Dendritic cell treated with granulocyte-macrophage colony-stimulating factor and Interleukin-4, amounts not matched to agents 40 ng/mL and 50 ng/mL, for 4 days (primary cell): ENCODE measurements at regions not wholly inside any gene's neighbourhood (a gene's known extent, or its start where the extent isn't known, plus 50 kb on each side); places are given as distances from the start of the nearest gene placed in this dataset.
A peak's percentile ranks its signal among the peaks of the same experiment; 100 is the strongest.

Source experiments
- H3K27ac Mint-ChIP-seq: one replicate; pipeline ENCODE4 v1.8.0; 2022; ENCODE audit warnings: mild to moderate bottlenecking, mixed read lengths
- H3K27me3 Mint-ChIP-seq: one replicate; pipeline ENCODE4 v1.8.0; 2022; ENCODE audit warnings: mild to moderate bottlenecking, mixed read lengths
- H3K36me3 Mint-ChIP-seq: one replicate; pipeline ENCODE4 v1.8.0; 2022; ENCODE audit warnings: low read depth, mixed read lengths
- H3K4me1 Mint-ChIP-seq: one replicate; pipeline ENCODE4 v1.8.0; 2022; ENCODE audit warnings: low read depth, mixed read lengths
- H3K4me3 Mint-ChIP-seq: one replicate; pipeline ENCODE4 v1.8.0; 2022; ENCODE audit warnings: mild to moderate bottlenecking, moderate library complexity, mixed read lengths
- H3K9me3 Mint-ChIP-seq: one replicate; pipeline ENCODE4 v1.8.0; 2022; ENCODE audit warnings: mixed read lengths
- intact Hi-C: fragments of 100-400 bp; cut with micrococcal nuclease; formaldehyde crosslinking; loops from one replicate; pipeline ENCODE4 v1.15.0; 2022

DNA sequence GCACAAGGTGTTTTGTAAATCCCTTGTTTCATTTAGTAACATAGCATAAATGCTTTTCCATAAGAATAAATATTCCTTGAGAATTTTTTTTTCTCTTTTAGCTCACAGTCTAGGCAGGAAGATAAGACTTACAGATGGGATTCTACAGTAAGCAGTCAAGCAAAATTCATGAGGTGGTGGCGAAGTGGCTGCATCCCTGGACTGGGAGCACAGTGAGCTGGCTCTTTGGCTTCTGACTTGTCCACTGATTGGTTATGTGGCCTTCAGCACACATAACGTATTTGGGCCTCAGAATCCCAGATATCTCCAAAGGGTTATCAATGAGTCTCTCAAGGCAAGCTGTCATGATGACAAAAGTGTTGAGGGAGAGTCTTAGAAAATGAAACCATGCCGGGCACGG is 99.8 kb downstream of the EBNA1BP2 start:
- Mint-ChIP-seq H3K4me1 (peaks cover 21% of the 10 kb centered on the region), H3K9me3 (no peaks in the 10 kb centered on the region), H3K36me3 (no peaks in the 10 kb centered on the region), H3K27ac (no peak overlapping the region), H3K27me3 (peaks cover 27% of the 10 kb centered on the region), H3K4me3 (no peak overlapping the region)
- intact Hi-C loops, result loop anchor here (5.0 kb wide), 1 partner anchor 495 kb away; no protein-coding TSS in a partner anchor

DNA sequence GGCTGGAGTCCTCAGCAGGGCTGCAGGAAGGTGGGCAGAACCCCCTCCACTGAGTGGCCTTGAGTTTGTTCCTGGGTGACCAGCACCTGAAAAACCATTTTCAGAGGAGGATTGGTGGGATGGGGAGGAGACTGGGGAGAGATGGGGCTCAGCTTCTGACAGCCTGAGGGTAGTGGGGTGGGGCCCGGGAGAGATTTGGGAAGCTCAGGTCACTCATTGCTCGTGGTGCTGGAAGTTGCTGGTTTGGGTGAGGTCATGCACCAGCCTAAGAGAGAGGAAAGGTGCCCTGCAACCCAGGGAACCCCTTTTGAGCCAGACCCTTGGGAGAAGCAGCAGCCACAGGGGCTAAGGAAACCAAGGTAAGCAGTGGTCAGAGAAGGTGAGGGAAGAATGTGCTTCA is 100.8 kb downstream of the EBNA1BP2 start:
- Mint-ChIP-seq H3K4me3 (no peak overlapping the region), H3K9me3 (no peaks in the 10 kb centered on the region), H3K36me3 (no peaks in the 10 kb centered on the region), H3K27me3 (peaks cover 37% of the 10 kb centered on the region), H3K4me1 (peaks cover 30% of the 10 kb centered on the region), H3K27ac (no peak overlapping the region)
- intact Hi-C loops, result loop anchor here (5.0 kb wide), 1 partner anchor 494 kb away; no protein-coding TSS in a partner anchor

DNA sequence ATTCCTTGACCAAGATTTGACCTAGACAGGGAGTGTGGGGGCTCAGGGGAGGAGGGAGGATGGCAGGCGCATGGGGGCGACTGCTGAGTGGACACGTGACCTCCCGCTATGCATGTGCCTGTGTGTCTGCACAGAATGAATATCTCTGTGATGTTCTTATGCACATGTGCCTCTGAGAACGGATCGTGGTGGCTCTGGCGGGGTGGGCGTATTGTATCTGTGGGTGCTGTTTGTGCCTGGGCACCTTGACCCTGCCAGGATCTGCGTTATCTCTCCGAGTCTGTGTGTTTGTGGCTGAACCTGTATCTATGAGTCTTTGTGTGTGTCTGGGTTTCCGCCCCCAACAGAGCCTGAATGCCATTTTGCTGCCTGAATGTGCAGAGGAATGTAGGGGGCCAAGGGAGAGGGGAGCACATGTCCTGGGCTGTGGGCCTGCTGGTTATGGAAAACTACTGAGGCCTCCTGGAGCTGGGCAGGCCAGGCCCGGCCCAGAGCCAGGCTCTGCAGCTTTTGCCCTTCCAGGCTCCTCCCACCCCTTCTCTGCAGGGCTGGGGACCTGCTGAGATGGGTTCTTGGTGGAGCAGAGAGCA is 102.5 kb downstream of the EBNA1BP2 start:
- Mint-ChIP-seq H3K4me1 (peaks cover 37% of the 10 kb centered on the region), H3K27ac (no peak overlapping the region), H3K27me3 (peaks cover 37% of the 10 kb centered on the region), H3K36me3 (no peaks in the 10 kb centered on the region), H3K9me3 (no peaks in the 10 kb centered on the region), H3K4me3 (no peak overlapping the region)
- intact Hi-C loops, result loop anchor here (5.0 kb wide), 1 partner anchor 492 kb away; no protein-coding TSS in a partner anchor

DNA sequence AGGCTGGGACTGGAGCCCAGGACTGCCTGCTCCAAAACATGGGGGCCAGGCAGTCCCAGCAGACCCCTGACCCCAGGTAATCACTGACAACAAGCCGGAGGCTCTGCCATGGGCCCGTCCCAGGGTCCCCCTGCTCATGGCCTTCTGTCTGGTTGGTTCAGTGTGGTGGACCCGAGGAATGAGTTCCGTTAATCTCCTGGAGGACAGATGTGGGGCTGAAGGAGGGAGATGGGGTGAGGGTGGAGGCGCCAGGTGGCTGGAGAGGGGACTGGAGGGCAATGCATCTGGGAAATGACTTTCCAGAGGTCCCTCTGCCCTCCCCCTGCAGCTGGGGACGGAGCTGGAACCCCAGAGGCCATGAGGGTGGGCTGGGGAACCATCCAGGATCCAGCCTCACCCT is 103.2 kb downstream of the EBNA1BP2 start:
- H3K27ac Mint-ChIP-seq, result no peak overlapping the region
- intact Hi-C loops, result no loop called here
- H3K27me3 Mint-ChIP-seq, result peaks cover 37% of the 10 kb centered on the region
- H3K36me3 Mint-ChIP-seq, result no peaks in the 10 kb centered on the region
- no peak overlapping the region for H3K4me3 Mint-ChIP-seq
- no peaks in the 10 kb centered on the region for H3K9me3 Mint-ChIP-seq
- peaks cover 37% of the 10 kb centered on the region for H3K4me1 Mint-ChIP-seq

DNA sequence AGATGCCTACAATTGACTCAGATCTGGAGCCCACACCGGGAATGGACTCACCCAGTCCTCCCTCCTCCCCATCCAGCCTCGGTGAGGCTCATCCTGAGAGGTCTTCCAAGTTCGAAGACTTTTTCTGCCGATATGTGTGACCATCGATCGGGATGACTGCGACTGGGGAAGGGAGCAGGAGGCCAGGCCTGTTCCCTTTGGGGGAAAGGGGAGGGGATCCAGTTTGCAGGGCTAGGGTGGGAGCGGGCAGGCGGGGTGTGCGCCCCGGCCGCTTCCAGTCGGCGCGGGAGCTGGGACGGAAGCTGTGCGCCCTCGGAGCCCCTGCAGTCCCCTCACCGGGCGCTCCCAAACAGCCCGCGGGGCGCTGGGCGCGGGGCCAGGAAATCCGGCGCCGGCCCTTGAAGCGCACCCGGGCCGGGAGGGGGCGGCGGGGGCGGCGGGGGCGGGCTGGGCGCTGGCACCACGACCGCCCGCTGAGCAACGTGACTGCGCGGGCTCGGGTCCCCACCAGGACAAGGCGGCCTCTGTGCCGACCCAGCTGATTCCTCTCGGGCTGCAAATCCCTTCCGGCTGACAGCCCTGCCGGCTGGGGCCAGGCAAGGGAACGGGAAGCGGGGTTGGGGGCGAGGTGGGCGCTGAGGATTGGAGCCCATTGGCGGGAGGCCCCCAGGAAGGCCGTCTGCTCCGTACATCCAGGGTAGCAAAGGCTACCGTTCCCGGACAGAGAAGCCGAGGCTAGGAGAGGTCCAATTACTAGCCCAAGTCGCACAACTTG is 103.9 kb downstream of the EBNA1BP2 start:
- peaks cover 37% of the 10 kb centered on the region for H3K27me3 Mint-ChIP-seq
- no peaks in the 10 kb centered on the region for H3K9me3 Mint-ChIP-seq
- intact Hi-C loops, result no loop called here
- no peak overlapping the region for H3K27ac Mint-ChIP-seq
- H3K36me3 Mint-ChIP-seq, result no peaks in the 10 kb centered on the region
- H3K4me3 Mint-ChIP-seq, result peak overlapping the region; percentile 21
- H3K4me1 Mint-ChIP-seq, result peaks cover 32% of the 10 kb centered on the region

DNA sequence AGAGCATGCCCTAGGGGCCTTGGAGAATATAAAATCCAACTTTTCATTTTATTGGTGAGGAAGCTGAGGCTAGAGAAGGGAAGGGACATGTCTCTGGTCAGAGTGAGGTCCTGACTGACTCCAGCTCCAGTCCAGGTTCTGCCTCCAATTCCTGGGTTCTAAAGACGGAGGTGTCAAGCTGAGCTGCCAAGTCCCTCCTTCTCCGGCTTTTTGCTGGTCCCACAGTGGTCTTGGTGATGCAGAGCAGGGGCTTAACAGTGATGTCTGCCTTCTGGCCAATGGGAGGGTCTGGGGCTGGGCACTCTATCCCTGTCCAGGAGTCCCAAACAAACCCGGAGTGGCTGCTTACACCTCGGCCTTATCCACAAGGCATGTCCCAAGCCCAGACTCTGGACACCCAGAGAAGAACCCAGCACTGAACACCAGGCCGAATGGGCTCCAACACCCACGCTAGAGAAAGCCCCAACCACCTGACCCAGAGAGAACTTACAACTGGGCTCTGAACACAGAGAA is 104.8 kb downstream of the EBNA1BP2 start:
- H3K4me1 Mint-ChIP-seq, result peaks cover 32% of the 10 kb centered on the region
- intact Hi-C loops, result no loop called here
- H3K27me3 Mint-ChIP-seq, result peaks cover 37% of the 10 kb centered on the region
- H3K36me3 Mint-ChIP-seq, result no peaks in the 10 kb centered on the region
- H3K9me3 Mint-ChIP-seq, result no peaks in the 10 kb centered on the region
- H3K27ac Mint-ChIP-seq, result peak overlapping the region; percentile 4
- no peak overlapping the region for H3K4me3 Mint-ChIP-seq

DNA sequence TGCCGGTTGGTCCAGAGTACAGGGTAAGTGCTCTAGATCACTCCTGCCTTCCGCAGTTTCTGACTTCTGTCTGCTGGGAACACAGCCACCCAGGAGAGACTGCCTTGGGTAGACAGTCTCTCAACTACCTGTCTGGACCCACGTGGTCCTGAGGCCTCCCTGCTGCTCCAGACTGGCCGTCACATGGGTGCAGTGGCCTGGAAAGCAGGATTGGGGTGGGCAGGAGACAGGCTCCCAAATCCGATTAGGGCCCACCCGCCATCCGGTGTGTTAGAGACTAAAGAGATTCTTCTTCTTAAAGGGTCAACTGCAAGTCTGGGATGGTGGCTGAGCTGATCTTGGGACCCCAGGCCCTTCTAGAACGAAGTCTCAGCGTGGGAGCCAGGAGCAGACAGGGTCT is 105.5 kb downstream of the EBNA1BP2 start:
- peaks cover 28% of the 10 kb centered on the region for H3K4me1 Mint-ChIP-seq

DNA sequence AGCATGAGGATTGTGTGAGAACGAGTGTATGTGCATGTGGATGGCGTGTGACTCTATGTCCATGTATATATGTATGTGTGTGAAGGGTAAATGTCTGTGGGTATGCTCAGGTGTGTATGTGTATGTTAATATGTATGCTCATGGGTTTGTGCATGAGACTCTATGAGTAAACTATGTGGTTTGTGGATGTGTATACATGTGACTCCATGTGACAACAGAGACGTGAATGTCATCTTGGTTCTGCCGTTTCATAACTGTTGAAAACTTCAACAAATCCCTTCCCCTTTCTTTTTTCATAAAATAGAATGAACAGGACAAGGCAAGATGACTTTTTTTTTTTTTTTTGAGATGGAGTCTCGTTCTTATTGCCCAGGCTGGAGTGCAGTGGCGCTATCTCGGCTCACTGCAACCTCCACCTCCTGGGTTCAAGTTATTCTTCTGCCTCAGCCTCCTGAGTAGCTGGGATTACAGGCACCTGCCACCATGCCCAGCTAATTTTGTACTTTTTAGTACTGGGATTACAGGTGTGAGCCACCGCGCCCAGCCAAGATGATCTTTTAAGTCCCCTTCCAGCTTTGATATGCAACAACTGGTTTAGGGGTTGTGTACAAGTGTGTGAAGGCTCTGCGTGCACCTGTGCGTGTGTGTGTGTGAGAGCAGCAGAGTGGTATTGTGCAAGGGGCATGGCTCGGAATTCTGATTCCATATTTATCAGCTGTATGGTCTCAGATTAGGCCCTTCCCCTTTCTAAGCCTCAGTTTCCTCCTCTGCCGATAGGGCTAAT is 106.3 kb downstream of the EBNA1BP2 start:
- intact Hi-C loops, result no loop called here
- peaks cover 21% of the 10 kb centered on the region for H3K4me1 Mint-ChIP-seq
- H3K36me3 Mint-ChIP-seq, result no peaks in the 10 kb centered on the region
- no peaks in the 10 kb centered on the region for H3K9me3 Mint-ChIP-seq
- H3K27me3 Mint-ChIP-seq, result peaks cover 34% of the 10 kb centered on the region
- H3K4me3 Mint-ChIP-seq, result no peak overlapping the region
- H3K27ac Mint-ChIP-seq, result no peak overlapping the region

More for the DNA sequence above, 105.5 kb downstream of the EBNA1BP2 start:
- Mint-ChIP-seq H3K27me3 (peaks cover 37% of the 10 kb centered on the region), H3K4me3 (no peak overlapping the region), H3K9me3 (no peaks in the 10 kb centered on the region), H3K36me3 (no peaks in the 10 kb centered on the region), H3K27ac (peak overlapping the region; percentile 4)
- intact Hi-C loops, result no loop called here

DNA sequence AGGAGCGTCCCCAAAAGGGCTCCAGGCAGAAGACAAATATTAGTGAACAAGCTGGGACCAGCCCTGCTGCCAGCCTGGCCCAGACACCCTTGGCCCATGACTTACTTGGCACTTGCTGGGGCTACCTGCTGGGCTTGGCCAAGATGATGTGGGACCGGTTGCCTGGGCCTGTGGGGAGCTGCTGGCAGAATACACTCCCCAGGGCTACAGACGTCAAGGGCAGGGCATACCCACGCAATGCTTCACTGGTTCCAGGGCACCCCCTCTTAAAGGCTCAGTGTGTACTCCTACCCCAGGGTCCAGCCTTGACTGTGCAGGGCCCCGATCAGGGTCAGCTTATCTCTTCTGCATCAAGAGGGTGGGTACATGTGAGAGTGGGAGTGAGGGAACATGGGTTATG is 106.5 kb upstream of the SLC2A1 start:
- Mint-ChIP-seq H3K4me3 (no peak overlapping the region), H3K27me3 (peaks cover 34% of the 10 kb centered on the region), H3K36me3 (no peaks in the 10 kb centered on the region), H3K27ac (no peak overlapping the region), H3K4me1 (peaks cover 21% of the 10 kb centered on the region), H3K9me3 (no peaks in the 10 kb centered on the region)
- intact Hi-C loops, result no loop called here

DNA sequence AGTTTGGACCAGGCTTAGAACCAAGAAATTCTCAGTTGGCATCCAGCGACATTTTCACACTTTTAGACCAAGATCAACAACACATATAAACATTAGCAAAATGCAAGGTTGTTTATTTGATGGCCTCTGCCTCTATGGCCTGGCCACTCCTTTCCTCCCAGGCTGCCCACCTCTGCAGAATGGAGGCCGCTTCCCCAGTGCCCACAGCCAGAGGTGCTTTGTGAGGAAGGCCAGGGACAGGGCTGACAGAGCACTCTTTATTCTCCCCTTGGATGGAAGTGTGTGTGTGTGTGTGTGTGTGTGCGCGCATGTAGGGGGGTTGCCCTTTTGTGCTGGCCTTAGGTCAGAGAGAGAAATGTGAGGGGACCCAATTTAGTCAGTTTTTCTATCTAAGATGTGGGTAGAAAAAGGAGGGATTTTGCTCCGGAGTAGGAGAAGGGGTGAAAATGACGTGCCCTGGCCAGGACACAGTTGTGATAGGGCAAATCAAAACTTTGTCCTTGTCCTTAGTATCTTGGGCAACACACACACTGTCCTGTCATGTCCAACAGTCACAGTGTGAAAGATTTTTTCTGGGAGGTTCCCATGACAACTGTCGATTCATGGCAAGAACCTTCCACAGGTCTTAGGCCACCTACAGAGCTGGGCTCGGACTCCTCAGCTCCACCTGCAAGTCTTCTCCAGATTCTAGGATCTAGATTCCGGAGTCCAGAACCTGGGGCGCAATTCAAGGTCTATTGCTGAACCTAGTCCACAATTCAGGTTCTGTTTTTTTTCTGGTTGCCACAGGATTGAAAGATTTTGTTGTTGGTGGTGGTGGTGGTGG is 104.9 kb upstream of the SLC2A1 start:
- Mint-ChIP-seq H3K36me3 (no peaks in the 10 kb centered on the region), H3K27me3 (peaks cover 24% of the 10 kb centered on the region), H3K9me3 (no peaks in the 10 kb centered on the region), H3K4me3 (no peak overlapping the region), H3K4me1 (peaks cover 27% of the 10 kb centered on the region), H3K27ac (no peak overlapping the region)
- intact Hi-C loops, result no loop called here

DNA sequence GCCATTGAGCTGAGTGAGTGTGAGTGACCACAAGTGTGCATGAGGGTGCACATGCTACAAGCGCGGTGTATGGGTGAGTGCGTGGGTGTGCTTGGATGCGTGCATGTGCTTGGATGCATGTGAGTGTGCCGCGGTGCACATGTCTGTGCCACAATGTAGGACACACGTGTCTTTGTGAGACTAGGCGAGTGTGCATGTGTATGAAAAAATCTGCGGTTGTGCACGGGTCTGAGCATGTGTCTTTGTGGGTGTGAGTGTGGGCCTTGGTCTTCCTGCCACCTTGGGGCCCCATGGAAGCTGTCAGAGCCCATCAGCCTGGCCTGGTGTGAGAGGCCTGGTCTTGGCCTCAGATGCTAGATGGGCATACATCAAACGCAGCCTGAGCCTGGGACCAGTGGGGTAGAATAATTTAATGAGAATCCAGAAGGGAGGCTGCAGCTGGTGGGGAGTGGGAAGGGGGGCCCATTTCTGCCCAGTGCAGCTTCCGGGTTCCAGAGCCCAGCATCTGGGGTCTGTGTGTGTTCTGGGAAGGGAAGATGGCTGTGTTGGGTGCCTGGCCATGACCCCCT is 103.9 kb upstream of the SLC2A1 start:
- Mint-ChIP-seq H3K36me3 (no peaks in the 10 kb centered on the region), H3K4me1 (peaks cover 33% of the 10 kb centered on the region), H3K27ac (no peak overlapping the region), H3K4me3 (no peak overlapping the region), H3K9me3 (no peaks in the 10 kb centered on the region), H3K27me3 (peaks cover 22% of the 10 kb centered on the region)
- intact Hi-C loops, result no loop called here

DNA sequence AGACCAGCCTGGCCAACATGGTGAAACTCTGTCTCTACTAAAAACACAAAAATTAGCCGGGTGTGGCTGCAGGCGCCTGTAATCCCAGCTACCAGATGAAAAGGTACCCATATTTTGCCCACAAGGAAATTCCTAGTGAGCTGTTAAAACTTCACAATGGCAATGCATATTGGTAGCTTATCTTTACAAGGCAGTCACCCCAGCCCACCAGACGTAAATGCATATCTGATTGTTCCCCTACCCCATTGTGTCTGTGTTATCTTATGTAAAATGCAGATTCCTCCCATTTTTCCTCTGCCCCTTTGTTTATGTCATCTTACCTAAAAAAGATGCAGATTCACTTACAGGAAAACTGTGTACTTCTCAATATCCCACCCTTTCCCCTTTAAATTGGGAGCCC is 103.1 kb upstream of the SLC2A1 start:
- Mint-ChIP-seq H3K27ac (no peak overlapping the region), H3K9me3 (no peaks in the 10 kb centered on the region), H3K36me3 (no peaks in the 10 kb centered on the region), H3K4me3 (no peak overlapping the region), H3K27me3 (peaks cover 13% of the 10 kb centered on the region), H3K4me1 (peaks cover 33% of the 10 kb centered on the region)
- intact Hi-C loops, result no loop called here
